ENCODE measurements at regions not wholly inside any gene's neighbourhood (a gene's known extent, or its start where the extent isn't known, plus 50 kb on each side); places are given as distances from the start of the nearest gene placed in this dataset.

DNA sequence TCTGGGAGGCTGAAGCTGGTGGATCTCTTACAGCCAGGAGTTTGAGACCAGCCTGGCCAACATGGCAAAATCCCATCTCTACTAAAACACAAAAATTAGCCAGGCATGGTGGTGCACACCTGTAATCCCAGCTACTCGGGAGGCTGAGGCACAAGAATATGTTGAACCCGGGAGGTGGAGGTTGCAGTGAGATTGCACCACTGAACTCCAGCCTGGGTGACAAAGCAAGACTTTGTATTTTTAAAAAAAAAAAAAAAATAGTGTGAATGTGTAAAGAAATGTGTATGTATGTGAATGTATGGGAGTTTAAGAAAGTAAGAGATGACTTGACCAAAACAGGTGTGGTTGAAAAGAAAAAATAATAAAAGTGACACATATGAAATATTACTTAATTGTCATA lies 167.7 kb upstream of the TEX13C start:
- TF ChIP-seq, protein P1, sequence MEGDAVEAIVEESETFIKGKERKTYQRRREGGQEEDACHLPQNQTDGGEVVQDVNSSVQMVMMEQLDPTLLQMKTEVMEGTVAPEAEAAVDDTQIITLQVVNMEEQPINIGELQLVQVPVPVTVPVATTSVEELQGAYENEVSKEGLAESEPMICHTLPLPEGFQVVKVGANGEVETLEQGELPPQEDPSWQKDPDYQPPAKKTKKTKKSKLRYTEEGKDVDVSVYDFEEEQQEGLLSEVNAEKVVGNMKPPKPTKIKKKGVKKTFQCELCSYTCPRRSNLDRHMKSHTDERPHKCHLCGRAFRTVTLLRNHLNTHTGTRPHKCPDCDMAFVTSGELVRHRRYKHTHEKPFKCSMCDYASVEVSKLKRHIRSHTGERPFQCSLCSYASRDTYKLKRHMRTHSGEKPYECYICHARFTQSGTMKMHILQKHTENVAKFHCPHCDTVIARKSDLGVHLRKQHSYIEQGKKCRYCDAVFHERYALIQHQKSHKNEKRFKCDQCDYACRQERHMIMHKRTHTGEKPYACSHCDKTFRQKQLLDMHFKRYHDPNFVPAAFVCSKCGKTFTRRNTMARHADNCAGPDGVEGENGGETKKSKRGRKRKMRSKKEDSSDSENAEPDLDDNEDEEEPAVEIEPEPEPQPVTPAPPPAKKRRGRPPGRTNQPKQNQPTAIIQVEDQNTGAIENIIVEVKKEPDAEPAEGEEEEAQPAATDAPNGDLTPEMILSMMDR (optimal IDR thresholded peaks at IDR 0.05 in 1 of 3, IDR thresholded peaks at IDR 0.05 in 1 of 3, conservative IDR thresholded peaks at IDR 0.05 in 1 of 3; ENCODE audit: extremely low read depth in 1 of 3, insufficient read depth in 2 of 3, low read length in 3 of 3) = no peak
- no peak for TF ChIP-seq EZH2 (IDR thresholded peaks at IDR 0.05; ENCODE audit: low read length)
